Transverse colon (tissue), 4 donors: ENCODE measurements at regions not wholly inside any gene's neighbourhood (a gene's known extent, or its start where the extent isn't known, plus 50 kb on each side); places are given as distances from the start of the nearest gene placed in this dataset.

Experiments used
- CTCF ChIP-seq, 5 experiments: fragments of 200-600 bp in 3 of 5; fragments of 450-650 bp in 2 of 5; sonication (generic) in 3 of 5; IDR thresholded peaks; 1 replicate in 2 of 5; 2 replicates in 3 of 5; pipeline ENCODE4 v1.5.1; 2016 to 2017; ENCODE audit warnings: antibody characterized with exemption in 5 of 5, inconsistent platforms in 3 of 5, mild to moderate bottlenecking in 2 of 5, moderate library complexity in 1 of 5
- POLR2A ChIP-seq: fragments of 450-650 bp; IDR thresholded peaks from one replicate; pipeline ENCODE4 v1.6.1; 2016; ENCODE audit warnings: antibody characterized with exemption, mild to moderate bottlenecking, moderate library complexity
- POLR2AphosphoS5 ChIP-seq, 3 donors: sonication (generic); formaldehyde crosslinking; IDR thresholded peaks; one replicate each; pipeline ENCODE4 v1.6.1; 2016; ENCODE audit warnings: antibody characterized with exemption in 3 of 3

GRCh38 chr11:122241566-122241965 lies 125.6 kb upstream of the BLID start:
- TF ChIP-seq POLR2AphosphoS5 (IDR thresholded peaks at IDR 0.05) (no peak), POLR2A (no peak), CTCF (IDR thresholded peaks at IDR 0.05) (no peak)
